ENCODE measurements at regions not wholly inside any gene's neighbourhood (a gene's known extent, or its start where the extent isn't known, plus 50 kb on each side); places are given as distances from the start of the nearest gene placed in this dataset.
"Not testable (repeated sequence)": the region's sequence is repeated elsewhere in the genome, so short reads cannot be mapped to it uniquely, and the experiment has no call there.

GRCh38 chr2:2896011-2896410 is 481.6 kb downstream of the EIPR1 start:
- no peak overlapping the region for H2AFZ ChIP-seq (ENCODE audit: low read length)
- no peak overlapping the region for H3K27ac ChIP-seq (ENCODE audit: insufficient read depth, low read length)
- no peak overlapping the region for H3K4me3 ChIP-seq (replicated peaks in 1 of 4; ENCODE audit: control extremely low read depth in 1 of 4, insufficient read depth in 1 of 4, low read depth in 3 of 4, low read length in 4 of 4)
- H3K36me3 ChIP-seq (ENCODE audit: control insufficient read depth, insufficient read depth, low read length): no peaks in the 10 kb centered on the region
- no peaks in the 10 kb centered on the region for H4K20me1 ChIP-seq (ENCODE audit: control insufficient read depth, extremely low read depth, insufficient read depth, low read length)
- H3K27me3 ChIP-seq (ENCODE audit: control insufficient read depth, insufficient read depth, low read length): no peaks in the 10 kb centered on the region
- no peak for TF ChIP-seq EZH2 (IDR thresholded peaks at IDR 0.05; ENCODE audit: low read length, missing control alignments)
- TF ChIP-seq, protein P1, sequence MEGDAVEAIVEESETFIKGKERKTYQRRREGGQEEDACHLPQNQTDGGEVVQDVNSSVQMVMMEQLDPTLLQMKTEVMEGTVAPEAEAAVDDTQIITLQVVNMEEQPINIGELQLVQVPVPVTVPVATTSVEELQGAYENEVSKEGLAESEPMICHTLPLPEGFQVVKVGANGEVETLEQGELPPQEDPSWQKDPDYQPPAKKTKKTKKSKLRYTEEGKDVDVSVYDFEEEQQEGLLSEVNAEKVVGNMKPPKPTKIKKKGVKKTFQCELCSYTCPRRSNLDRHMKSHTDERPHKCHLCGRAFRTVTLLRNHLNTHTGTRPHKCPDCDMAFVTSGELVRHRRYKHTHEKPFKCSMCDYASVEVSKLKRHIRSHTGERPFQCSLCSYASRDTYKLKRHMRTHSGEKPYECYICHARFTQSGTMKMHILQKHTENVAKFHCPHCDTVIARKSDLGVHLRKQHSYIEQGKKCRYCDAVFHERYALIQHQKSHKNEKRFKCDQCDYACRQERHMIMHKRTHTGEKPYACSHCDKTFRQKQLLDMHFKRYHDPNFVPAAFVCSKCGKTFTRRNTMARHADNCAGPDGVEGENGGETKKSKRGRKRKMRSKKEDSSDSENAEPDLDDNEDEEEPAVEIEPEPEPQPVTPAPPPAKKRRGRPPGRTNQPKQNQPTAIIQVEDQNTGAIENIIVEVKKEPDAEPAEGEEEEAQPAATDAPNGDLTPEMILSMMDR (conservative IDR thresholded peaks at IDR 0.05 in 1 of 2, IDR thresholded peaks at IDR 0.05 in 1 of 2; ENCODE audit: low read depth in 1 of 2, low read length in 2 of 2): no peak
- H3K4me2 ChIP-seq (ENCODE audit: extremely low read depth, insufficient read depth, low read length): no peak overlapping the region
- no peaks in the 10 kb centered on the region for H3K9me3 ChIP-seq (ENCODE audit: control insufficient read depth, insufficient read depth, low read depth, low read length)
- DNase-seq (ENCODE audit: low read depth in 2 of 2): no peak
- H3K4me1 ChIP-seq (ENCODE audit: control insufficient read depth, extremely low read depth, insufficient read depth, low read length): no peaks in the 10 kb centered on the region
- H3K79me2 ChIP-seq (ENCODE audit: control insufficient read depth, insufficient read depth, low read length): no peaks in the 10 kb centered on the region
- no peak overlapping the region for H3K9ac ChIP-seq (ENCODE audit: insufficient read depth, low read length)

DNA sequence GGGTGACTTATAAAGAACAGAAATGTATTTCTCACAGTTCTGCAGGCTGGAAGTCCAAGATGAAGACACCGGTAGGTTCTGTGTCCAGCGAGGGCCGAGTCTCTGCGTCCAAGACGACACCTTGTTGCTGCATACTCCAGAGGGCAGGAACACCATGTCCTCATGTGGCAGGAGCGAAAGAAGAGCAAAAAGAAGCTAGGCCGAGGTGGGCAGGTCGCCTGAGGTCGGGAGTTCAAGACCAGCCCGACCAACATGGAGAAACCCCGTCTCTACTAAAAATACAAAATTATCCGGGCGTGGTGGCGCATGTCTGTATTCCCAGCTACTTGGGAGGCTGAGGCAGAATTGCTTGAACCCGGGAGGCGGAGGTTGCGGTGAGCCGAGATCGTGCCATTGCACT is 483.6 kb downstream of the EIPR1 start:
- H3K36me3 ChIP-seq (ENCODE audit: control insufficient read depth, insufficient read depth, low read length); H2AFZ ChIP-seq (ENCODE audit: low read length); H3K4me2 ChIP-seq (ENCODE audit: extremely low read depth, insufficient read depth, low read length); H3K9ac ChIP-seq (ENCODE audit: insufficient read depth, low read length); H3K79me2 ChIP-seq (ENCODE audit: control insufficient read depth, insufficient read depth, low read length); H3K27me3 ChIP-seq (ENCODE audit: control insufficient read depth, insufficient read depth, low read length); H3K9me3 ChIP-seq (ENCODE audit: control insufficient read depth, insufficient read depth, low read depth, low read length); DNase-seq (ENCODE audit: low read depth in 2 of 2); H4K20me1 ChIP-seq (ENCODE audit: control insufficient read depth, extremely low read depth, insufficient read depth, low read length); H3K4me1 ChIP-seq (ENCODE audit: control insufficient read depth, extremely low read depth, insufficient read depth, low read length); H3K4me3 ChIP-seq (replicated peaks in 1 of 4; ENCODE audit: control extremely low read depth in 1 of 4, insufficient read depth in 1 of 4, low read depth in 3 of 4, low read length in 4 of 4); H3K27ac ChIP-seq (ENCODE audit: insufficient read depth, low read length): not testable (repeated sequence)

DNA sequence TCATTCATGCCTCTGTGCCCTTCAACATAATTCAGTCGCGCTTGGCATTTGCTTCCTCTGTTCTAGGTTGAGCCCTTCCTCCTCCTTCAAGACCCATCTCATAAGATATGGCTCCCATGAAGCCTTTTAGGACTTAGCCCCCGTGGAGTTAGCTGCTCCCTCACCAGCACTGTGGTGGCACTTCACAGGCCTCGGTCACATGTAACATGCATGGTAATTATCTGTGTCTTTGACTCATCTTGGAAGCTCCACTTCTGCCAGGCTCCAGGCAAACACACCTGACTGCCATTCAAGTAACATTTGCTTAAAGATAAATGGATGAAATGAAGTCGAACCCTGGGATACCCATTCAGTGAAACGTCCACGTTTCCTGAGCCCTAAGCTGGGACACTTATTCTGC is 484.7 kb downstream of the EIPR1 start:
- no peak for DNase-seq (ENCODE audit: low read depth in 2 of 2)
- H2AFZ ChIP-seq (ENCODE audit: low read length): no peak overlapping the region
- H3K27ac ChIP-seq (ENCODE audit: insufficient read depth, low read length): no peak overlapping the region
- H4K20me1 ChIP-seq (ENCODE audit: control insufficient read depth, extremely low read depth, insufficient read depth, low read length): no peaks in the 10 kb centered on the region
- H3K79me2 ChIP-seq (ENCODE audit: control insufficient read depth, insufficient read depth, low read length): no peaks in the 10 kb centered on the region
- no peaks in the 10 kb centered on the region for H3K9me3 ChIP-seq (ENCODE audit: control insufficient read depth, insufficient read depth, low read depth, low read length)
- no peaks in the 10 kb centered on the region for H3K27me3 ChIP-seq (ENCODE audit: control insufficient read depth, insufficient read depth, low read length)
- H3K9ac ChIP-seq (ENCODE audit: insufficient read depth, low read length): no peak overlapping the region
- no peaks in the 10 kb centered on the region for H3K4me1 ChIP-seq (ENCODE audit: control insufficient read depth, extremely low read depth, insufficient read depth, low read length)
- no peak overlapping the region for H3K4me2 ChIP-seq (ENCODE audit: extremely low read depth, insufficient read depth, low read length)
- TF ChIP-seq, protein P1 (conservative IDR thresholded peaks at IDR 0.05 in 1 of 2, IDR thresholded peaks at IDR 0.05 in 1 of 2; ENCODE audit: low read depth in 1 of 2, low read length in 2 of 2): no peak
- TF ChIP-seq EZH2 (IDR thresholded peaks at IDR 0.05; ENCODE audit: low read length, missing control alignments): no peak
- no peaks in the 10 kb centered on the region for H3K36me3 ChIP-seq (ENCODE audit: control insufficient read depth, insufficient read depth, low read length)
- no peak overlapping the region for H3K4me3 ChIP-seq (replicated peaks in 1 of 4; ENCODE audit: control extremely low read depth in 1 of 4, insufficient read depth in 1 of 4, low read depth in 3 of 4, low read length in 4 of 4)

- H3K4me2 ChIP-seq (ENCODE audit: extremely low read depth, insufficient read depth, low read length): no peak overlapping the region
- H3K9me3 ChIP-seq (ENCODE audit: control insufficient read depth, insufficient read depth, low read depth, low read length): no peaks in the 10 kb centered on the region
- H2AFZ ChIP-seq (ENCODE audit: low read length): no peak overlapping the region
- no peaks in the 10 kb centered on the region for H3K4me1 ChIP-seq (ENCODE audit: control insufficient read depth, extremely low read depth, insufficient read depth, low read length)
- H3K36me3 ChIP-seq (ENCODE audit: control insufficient read depth, insufficient read depth, low read length): no peaks in the 10 kb centered on the region
- DNase-seq (ENCODE audit: low read depth in 2 of 2): no peak
- no peaks in the 10 kb centered on the region for H3K27me3 ChIP-seq (ENCODE audit: control insufficient read depth, insufficient read depth, low read length)
- H3K79me2 ChIP-seq (ENCODE audit: control insufficient read depth, insufficient read depth, low read length): no peaks in the 10 kb centered on the region
- H3K27ac ChIP-seq (ENCODE audit: insufficient read depth, low read length): no peak overlapping the region
- H3K9ac ChIP-seq (ENCODE audit: insufficient read depth, low read length): no peak overlapping the region
- H4K20me1 ChIP-seq (ENCODE audit: control insufficient read depth, extremely low read depth, insufficient read depth, low read length): no peaks in the 10 kb centered on the region
- no peak for TF ChIP-seq EZH2 (IDR thresholded peaks at IDR 0.05; ENCODE audit: low read length, missing control alignments)
- TF ChIP-seq, protein P1 (conservative IDR thresholded peaks at IDR 0.05 in 1 of 2, IDR thresholded peaks at IDR 0.05 in 1 of 2; ENCODE audit: low read depth in 1 of 2, low read length in 2 of 2): no peak
- no peak overlapping the region for H3K4me3 ChIP-seq (replicated peaks in 1 of 4; ENCODE audit: control extremely low read depth in 1 of 4, insufficient read depth in 1 of 4, low read depth in 3 of 4, low read length in 4 of 4)
Observed at GRCh38 chr2:2892378-2892777, 485.2 kb downstream of the EIPR1 start.

Data from fibroblast of lung (primary cell).